ENCODE measurements at regions not wholly inside any gene's neighbourhood (a gene's known extent, or its start where the extent isn't known, plus 50 kb on each side); places are given as distances from the start of the nearest gene placed in this dataset.

DNA sequence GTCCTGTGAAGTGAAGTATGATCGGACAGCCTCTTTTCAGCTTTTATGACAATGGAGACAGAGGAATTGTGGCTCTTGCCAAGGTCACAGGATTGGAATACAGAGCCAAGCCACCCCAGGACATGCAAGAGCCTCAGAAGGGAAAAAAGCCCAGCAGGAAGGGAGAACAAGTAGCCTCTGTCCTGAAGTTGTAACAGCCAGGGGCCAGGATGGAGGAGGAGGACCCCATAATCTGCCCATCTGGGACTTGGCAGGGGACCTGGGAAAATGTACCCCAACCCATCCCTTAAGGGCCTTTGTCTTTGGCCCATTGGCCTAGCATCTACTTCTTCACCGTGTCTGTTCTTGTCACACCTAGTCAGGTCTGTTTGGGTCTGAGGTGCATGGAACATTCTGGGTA is 60.4 kb upstream of the POLG start:
- no peak overlapping the region for H3K4me3 ChIP-seq (replicated peaks; ENCODE audit: low read depth, low read length)
- TF ChIP-seq, protein P1, sequence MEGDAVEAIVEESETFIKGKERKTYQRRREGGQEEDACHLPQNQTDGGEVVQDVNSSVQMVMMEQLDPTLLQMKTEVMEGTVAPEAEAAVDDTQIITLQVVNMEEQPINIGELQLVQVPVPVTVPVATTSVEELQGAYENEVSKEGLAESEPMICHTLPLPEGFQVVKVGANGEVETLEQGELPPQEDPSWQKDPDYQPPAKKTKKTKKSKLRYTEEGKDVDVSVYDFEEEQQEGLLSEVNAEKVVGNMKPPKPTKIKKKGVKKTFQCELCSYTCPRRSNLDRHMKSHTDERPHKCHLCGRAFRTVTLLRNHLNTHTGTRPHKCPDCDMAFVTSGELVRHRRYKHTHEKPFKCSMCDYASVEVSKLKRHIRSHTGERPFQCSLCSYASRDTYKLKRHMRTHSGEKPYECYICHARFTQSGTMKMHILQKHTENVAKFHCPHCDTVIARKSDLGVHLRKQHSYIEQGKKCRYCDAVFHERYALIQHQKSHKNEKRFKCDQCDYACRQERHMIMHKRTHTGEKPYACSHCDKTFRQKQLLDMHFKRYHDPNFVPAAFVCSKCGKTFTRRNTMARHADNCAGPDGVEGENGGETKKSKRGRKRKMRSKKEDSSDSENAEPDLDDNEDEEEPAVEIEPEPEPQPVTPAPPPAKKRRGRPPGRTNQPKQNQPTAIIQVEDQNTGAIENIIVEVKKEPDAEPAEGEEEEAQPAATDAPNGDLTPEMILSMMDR (IDR thresholded peaks at IDR 0.05; ENCODE audit: low read length, missing control alignments): no peak
- no peak for DNase-seq (ENCODE audit: low read depth)

DNA sequence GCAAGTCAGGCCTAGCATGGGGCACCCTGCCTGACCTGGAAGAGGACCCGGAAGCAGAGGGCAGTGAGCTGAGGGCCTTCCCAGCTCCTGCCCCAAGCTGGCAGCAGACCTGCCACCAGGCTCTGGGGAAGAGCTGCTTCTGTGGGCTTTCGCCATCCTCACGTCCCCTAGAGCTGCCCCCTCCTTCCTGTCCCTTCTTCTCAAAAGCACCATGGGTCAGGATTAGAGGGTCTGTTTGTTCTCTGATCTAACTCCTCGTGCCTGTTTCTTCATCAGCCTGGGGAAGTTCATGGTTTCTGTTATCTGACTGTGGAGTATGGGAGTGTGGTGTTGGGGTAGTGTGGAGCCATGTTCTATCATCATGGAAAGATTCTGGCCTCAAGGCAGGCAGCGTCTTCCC is 58.4 kb upstream of the POLG start:
- no peak overlapping the region for H3K4me3 ChIP-seq (replicated peaks; ENCODE audit: low read depth, low read length)
- TF ChIP-seq, protein P1 (IDR thresholded peaks at IDR 0.05; ENCODE audit: low read length, missing control alignments): no peak
- DNase-seq (ENCODE audit: low read depth): no peak

DNA sequence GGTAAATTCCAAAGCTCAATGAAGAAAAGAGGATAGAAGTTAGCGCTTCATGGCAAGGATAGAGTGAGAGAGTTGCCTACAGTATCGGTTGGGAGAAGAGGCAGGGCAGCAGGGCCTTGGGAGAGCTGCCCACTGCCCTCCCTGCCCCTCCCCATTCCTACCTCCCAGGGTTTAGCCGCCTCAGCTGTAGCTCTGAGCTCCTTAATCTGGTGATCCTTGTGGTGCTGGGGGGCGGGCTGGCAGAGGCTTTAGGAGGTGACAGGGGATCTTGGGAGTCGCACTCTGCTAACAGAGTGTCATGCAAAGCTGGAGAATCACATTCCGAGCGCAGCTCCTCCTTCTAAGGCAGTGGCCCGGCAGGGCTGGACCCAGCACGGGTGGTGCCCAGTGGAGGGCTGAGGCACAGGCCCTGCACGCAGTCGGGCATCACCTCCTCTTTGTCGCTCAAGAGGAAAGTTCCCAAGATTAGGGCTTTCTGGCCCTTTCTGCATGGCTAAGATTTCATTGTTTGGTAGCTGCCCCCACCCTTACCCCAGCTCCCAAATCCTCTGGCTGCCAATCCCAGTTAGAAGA is 57.1 kb upstream of the POLG start:
- TF ChIP-seq, protein P1 (IDR thresholded peaks at IDR 0.05; ENCODE audit: low read length, missing control alignments): no peak
- H3K4me3 ChIP-seq (replicated peaks; ENCODE audit: low read depth, low read length): no peak overlapping the region
- DNase-seq (ENCODE audit: low read depth): no peak

DNA sequence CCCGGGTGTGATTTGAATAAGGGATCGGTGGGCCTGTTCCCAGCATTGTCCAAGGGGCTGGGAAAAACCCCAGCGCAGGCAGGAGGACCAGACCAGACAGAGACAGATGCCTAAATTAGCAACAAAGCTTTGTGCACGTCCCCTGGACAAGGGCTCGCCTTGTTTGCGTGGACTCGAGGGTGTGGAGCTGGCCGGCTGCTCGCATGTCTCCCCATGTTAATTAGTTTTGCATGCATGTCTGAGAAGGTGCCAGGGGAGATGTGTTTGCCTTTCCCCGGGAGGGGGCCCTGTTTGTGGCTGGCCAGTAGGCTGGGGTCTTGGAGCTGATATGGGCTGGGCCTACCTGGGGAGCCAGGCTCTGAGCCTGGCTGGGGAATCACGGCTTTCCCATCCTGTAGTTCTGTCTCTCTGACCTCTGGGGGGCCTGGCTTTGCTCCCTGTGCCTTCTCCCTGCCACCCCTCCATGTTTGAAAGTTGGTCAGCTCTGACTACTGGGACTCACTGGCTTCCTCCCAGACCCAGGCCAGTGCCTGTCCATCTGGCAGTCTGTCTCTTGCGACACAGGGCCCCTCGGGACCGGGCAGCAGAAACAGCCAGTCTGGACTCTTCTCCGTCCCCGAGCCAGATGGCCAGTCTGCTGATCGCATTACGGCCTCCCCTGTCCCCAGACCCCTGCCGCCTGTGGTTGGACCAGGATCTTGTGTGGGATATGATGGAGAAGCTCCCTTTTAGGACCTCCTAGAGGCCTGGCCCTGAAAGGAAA is 55.4 kb upstream of the POLG start:
- no peak overlapping the region for H3K4me3 ChIP-seq (replicated peaks; ENCODE audit: low read depth, low read length)
- no peak for DNase-seq (ENCODE audit: low read depth)
- TF ChIP-seq, protein P1 (IDR thresholded peaks at IDR 0.05; ENCODE audit: low read length, missing control alignments): no peak

DNA sequence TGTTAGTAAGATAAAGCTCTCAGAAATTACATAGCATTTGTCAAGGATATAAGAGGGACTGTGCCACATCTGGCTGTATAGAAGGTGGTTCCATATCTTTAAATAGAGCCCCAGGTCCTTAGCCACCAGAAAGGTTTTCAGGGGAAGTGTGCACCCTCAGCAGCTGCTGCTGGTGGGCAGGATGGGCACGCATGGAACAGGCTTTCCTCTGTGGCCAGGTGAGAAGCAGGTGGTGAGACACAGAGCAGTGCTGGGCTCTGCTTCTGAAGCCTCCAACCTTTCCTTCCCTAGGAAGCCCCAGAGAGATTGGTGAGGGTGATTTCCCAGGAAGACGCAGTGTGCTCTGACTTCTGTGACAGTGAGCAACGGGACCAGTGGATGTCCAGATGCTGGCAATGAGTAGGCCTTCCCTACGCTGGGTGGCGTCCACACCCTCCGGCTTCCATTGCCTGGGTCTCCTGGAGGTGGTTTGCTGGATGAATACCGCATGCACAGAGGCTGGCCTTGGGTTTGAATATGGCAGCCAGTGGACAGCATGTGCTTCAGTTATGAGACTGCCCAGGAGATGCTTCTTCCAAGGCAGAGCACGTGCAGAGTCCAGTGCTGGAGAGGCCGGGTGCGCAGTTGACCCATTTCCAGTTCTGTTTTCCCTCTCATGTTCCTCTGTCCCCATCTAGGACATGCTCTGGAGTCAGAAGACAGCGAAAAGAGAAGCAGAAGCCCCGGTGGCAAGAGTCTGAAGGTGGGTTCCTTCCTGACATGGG is 52.7 kb upstream of the POLG start:
- H3K4me3 ChIP-seq (replicated peaks; ENCODE audit: low read depth, low read length): no peak overlapping the region
- no peak for DNase-seq (ENCODE audit: low read depth)
- TF ChIP-seq, protein P1 (IDR thresholded peaks at IDR 0.05; ENCODE audit: low read length, missing control alignments): no peak

DNA sequence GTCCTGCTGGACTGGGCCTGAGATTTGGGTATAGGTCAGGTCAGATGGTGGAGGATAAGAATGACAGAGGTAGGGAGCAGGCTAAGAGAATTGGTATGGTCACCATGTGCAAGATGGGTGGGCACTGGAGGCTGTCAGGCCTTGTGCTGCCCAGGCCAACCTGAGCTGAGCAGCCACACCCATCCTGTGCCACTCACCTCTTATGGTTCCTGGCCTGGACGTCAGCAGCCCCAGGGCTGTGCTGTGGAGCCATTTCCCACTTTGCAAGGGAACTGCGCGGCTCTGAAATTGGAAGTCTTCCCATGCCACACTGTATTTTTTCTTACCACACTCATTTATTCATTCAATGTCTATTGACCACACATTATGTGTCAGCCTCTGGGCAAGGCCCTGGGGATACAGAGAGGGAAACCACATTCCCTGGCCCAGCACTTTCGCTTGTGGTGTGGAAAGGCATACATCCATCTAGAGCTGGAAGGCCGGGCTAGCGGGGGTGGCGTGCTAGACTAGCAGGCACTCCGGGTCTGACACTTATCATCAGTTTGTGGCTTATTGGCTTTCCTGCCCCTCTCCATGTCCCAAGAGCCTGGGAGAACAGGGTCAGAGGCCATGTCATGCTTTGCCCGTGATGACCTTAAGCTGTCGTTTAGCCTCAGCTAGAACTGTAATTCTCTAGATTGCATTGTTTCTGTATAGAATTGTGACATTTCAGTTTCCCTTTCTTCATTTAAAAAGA is 51.1 kb upstream of the POLG start:
- DNase-seq (ENCODE audit: low read depth): no peak

More for the DNA sequence above, 51.1 kb upstream of the POLG start:
- no peak overlapping the region for H3K4me3 ChIP-seq (replicated peaks; ENCODE audit: low read depth, low read length)
- TF ChIP-seq, protein P1 (IDR thresholded peaks at IDR 0.05; ENCODE audit: low read length, missing control alignments): no peak

All from fibroblast of pulmonary artery (primary cell).